ENCODE measurements at regions not wholly inside any gene's neighbourhood (a gene's known extent, or its start where the extent isn't known, plus 50 kb on each side); places are given as distances from the start of the nearest gene placed in this dataset.

DNA sequence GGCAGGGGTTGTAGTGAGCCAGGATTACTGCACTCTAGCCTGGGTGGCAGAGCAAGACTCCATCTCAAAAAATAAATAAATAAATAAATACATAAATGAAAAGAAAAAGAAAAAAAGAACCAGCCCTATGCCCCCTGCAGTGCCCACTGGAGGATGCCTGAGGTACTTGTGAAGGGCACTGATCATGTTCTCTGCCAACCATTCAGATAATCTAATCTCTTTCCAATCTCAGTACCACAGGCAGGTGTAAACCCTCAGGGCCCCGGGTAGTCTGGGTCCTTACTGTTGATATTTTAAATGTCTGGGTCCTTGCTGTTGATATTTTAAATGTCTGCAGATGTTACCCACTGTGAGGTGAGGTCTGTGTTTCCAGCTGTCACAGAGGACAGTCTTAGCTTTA lies 321.8 kb upstream of the ADCY2 start:
- intact Hi-C loops (cut with micrococcal nuclease) = no loop called here
- Mint-ChIP-seq H3K27ac (no peak overlapping the region), H3K4me1 (no peaks in the 10 kb centered on the region), H3K27me3 (no peaks in the 10 kb centered on the region), H3K4me3 (no peak overlapping the region), H3K36me3 (ENCODE audit: low read depth) (no peaks in the 10 kb centered on the region), H3K9me3 (no peaks in the 10 kb centered on the region)
- TF ChIP-seq, protein P1, sequence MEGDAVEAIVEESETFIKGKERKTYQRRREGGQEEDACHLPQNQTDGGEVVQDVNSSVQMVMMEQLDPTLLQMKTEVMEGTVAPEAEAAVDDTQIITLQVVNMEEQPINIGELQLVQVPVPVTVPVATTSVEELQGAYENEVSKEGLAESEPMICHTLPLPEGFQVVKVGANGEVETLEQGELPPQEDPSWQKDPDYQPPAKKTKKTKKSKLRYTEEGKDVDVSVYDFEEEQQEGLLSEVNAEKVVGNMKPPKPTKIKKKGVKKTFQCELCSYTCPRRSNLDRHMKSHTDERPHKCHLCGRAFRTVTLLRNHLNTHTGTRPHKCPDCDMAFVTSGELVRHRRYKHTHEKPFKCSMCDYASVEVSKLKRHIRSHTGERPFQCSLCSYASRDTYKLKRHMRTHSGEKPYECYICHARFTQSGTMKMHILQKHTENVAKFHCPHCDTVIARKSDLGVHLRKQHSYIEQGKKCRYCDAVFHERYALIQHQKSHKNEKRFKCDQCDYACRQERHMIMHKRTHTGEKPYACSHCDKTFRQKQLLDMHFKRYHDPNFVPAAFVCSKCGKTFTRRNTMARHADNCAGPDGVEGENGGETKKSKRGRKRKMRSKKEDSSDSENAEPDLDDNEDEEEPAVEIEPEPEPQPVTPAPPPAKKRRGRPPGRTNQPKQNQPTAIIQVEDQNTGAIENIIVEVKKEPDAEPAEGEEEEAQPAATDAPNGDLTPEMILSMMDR (IDR thresholded peaks at IDR 0.05) = no peak
- ATAC-seq (ENCODE audit: low read depth) = no peak
- POLR2A ChIA-PET = no interaction called here
- DNase-seq = no peak
- CTCF ChIA-PET = no interaction called here

DNA sequence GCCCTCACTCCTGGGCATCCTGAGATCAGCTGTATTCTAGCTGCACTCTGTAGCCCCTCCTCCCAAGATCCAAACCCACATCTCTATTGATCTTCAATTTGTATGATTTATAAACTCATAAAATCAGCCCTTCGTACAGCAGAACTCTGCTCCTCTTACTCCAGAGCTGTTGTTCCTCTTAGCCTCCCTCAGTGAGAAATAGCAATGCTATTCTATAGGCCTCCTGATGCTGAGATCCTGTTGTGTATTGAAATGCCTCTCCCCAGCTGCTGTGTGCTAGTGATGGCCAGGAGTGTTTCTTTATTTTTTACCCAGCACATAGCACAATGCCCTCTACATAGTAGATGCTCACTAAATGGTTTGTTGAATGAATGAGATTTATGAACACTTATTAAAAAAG lies 320.5 kb upstream of the ADCY2 start:
- CTCF ChIA-PET = no interaction called here

DNA sequence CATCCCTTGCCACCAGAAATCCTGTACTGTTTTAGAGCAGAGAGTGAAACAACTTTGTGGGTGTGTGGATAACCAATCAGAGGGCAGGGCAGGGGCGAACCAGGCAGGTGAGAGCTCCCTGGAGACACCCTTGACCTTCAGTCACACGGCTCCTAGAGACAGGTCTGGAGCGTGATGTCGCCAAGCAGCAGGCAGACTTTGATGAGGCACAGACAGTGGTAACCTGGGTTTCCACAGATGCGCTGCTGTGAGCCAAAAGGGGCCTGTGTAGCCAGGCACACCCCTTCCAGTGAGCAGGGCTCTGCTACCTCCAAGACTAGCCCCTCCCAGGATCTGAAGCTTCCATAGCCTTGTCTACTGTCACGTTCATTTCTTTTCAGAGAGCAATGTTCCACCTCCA lies 317.8 kb upstream of the ADCY2 start:
- H3K27me3 Mint-ChIP-seq = no peaks in the 10 kb centered on the region
- DNase-seq (no peak), ATAC-seq (ENCODE audit: low read depth) (no peak)
- TF ChIP-seq, protein P1 (IDR thresholded peaks at IDR 0.05) = no peak
- intact Hi-C loops (cut with micrococcal nuclease) = no loop called here
- no peaks in the 10 kb centered on the region for H3K4me1 Mint-ChIP-seq
- H3K36me3 Mint-ChIP-seq (ENCODE audit: low read depth) = no peaks in the 10 kb centered on the region
- POLR2A ChIA-PET = no interaction called here
- H3K4me3 Mint-ChIP-seq = no peak overlapping the region
- CTCF ChIA-PET = no interaction called here
- no peak overlapping the region for H3K27ac Mint-ChIP-seq
- H3K9me3 Mint-ChIP-seq = no peaks in the 10 kb centered on the region

More for the DNA sequence above, 320.5 kb upstream of the ADCY2 start:
- H3K4me1 Mint-ChIP-seq = no peaks in the 10 kb centered on the region
- TF ChIP-seq, protein P1 (IDR thresholded peaks at IDR 0.05) = no peak
- no peak overlapping the region for H3K4me3 Mint-ChIP-seq
- DNase-seq = no peak
- no peaks in the 10 kb centered on the region for H3K36me3 Mint-ChIP-seq (ENCODE audit: low read depth)
- intact Hi-C loops (cut with micrococcal nuclease) = no loop called here
- H3K9me3 Mint-ChIP-seq = no peaks in the 10 kb centered on the region
- no peak for ATAC-seq (ENCODE audit: low read depth)
- no peaks in the 10 kb centered on the region for H3K27me3 Mint-ChIP-seq
- H3K27ac Mint-ChIP-seq = no peak overlapping the region
- POLR2A ChIA-PET = no interaction called here

DNA sequence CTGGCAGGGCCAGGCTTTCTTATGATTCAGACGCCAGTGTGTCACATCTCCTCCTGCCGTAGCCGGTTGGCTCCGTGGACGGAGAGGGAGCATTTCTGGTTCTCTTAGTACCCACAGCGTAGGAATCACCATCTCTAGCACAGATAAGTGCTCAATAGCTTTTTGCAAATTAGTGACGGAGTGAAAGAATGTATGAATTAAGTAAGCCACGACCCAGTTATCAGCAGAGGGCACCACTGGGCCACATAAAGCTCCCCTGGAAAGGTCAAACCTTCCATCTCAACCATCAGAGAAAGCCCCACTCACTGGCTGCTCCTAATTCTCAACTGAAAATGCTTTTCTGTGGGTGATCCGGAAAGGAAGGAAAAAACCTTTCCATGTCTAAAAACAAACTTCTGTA lies 317.0 kb upstream of the ADCY2 start:
- TF ChIP-seq, protein P1 (IDR thresholded peaks at IDR 0.05) = no peak
- H3K27ac Mint-ChIP-seq = no peak overlapping the region
- no peaks in the 10 kb centered on the region for H3K36me3 Mint-ChIP-seq (ENCODE audit: low read depth)
- no peak overlapping the region for H3K4me3 Mint-ChIP-seq
- no peak for ATAC-seq (ENCODE audit: low read depth)
- intact Hi-C loops (cut with micrococcal nuclease) = no loop called here
- H3K4me1 Mint-ChIP-seq = no peaks in the 10 kb centered on the region
- no peak for DNase-seq
- POLR2A ChIA-PET = no interaction called here
- CTCF ChIA-PET = no interaction called here
- H3K9me3 Mint-ChIP-seq = no peaks in the 10 kb centered on the region
- H3K27me3 Mint-ChIP-seq = no peaks in the 10 kb centered on the region

DNA sequence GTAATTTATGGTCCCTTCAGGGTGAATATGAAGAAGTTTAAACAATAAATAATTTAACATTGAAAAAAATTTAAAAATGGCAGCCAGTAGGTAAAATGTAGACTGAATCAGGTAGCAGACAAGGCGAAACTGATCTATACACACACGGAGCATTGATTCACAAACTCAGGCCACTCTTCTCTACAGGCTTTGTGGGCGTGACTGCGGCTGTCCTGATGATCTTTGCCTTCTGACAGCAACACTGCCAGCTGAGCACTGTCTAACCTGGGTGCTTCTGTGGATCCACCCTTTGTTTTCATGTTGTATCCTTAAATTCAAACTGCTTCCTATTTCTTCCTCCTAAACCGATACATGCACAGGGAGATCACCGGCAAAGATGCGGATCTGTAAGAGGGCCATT lies 315.4 kb upstream of the ADCY2 start:
- Mint-ChIP-seq H3K9me3 (peaks cover 3% of the 10 kb centered on the region), H3K27ac (no peak overlapping the region), H3K4me1 (no peaks in the 10 kb centered on the region), H3K36me3 (ENCODE audit: low read depth) (no peaks in the 10 kb centered on the region), H3K4me3 (no peak overlapping the region), H3K27me3 (no peaks in the 10 kb centered on the region)
- DNase-seq = no peak
- intact Hi-C loops (cut with micrococcal nuclease) = no loop called here
- ChIA-PET POLR2A (no interaction called here), CTCF (no interaction called here)
- TF ChIP-seq, protein P1 (IDR thresholded peaks at IDR 0.05) = no peak
- no peak for ATAC-seq (ENCODE audit: low read depth)
